Activated T-helper 9 cell treated with anti-CD3 and anti-CD28 coated beads, Interleukin-2, amount 50 U/mL, for 16 hours (primary cell): ENCODE measurements at regions not wholly inside any gene's neighbourhood (a gene's known extent, or its start where the extent isn't known, plus 50 kb on each side); places are given as distances from the start of the nearest gene placed in this dataset.

Source experiments
- DNase-seq: peaks from one replicate; pipeline ENCODE4 v3.0.0-alpha.2; 2020; ENCODE audit warnings: low read depth

DNA sequence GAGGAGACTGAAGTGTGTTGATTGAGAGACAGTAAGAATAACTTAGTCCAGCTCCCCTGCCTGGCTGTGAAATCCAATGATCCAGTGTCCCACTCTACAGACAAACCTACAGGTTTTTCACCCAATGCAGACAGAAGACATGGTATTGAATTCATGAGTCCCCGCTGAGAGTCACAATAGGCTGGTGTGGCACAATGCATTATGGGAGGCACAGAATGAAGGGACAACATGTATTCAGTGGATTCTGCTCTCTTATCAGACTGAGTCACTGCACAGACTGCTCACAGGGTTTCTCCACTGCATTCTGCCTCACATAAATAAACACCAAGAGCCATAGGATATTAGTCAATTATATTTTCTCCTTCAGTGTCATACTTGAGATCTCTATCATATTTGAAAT lies 55.2 kb upstream of the TOP3B start:
- DNase-seq = no peak

DNA sequence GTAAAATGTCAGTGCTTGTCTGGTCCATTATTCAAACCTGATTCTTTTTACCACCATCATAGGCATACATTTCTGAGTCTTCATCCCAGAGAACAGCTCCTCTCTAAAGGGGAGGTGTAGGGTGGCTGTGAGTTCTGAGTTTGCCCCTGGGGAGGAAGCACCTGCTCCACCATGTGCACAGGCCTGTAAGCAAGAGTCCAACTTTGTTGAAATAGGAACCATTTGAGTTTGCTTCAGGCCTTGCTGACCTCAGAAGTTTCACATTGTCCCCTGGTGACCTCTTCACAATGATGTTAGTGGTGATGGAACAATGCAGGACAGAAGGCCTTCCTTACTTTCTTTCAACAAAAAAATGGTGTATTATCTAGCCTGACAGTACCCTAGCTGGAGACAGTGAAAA lies 54.6 kb upstream of the TOP3B start:
- no peak for DNase-seq

DNA sequence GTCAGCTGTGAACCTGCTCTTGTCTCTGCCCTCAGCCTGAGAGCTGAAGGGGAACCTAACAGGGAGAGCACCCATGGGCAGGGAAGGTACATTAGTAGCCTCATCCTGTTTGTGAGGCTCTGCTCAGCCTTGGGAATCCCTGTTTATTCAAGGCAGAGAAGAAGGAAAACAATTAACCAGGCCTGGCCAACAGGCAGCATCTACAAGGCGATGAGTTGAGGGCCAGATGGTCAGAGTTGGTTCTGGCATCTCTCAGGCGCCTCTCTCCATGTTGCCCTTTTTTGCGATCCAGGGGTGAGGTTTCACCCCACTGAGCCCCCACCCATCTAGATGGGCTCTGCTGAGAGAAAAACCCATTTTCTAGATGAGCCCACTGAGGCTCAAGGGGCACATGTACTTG lies 54.0 kb upstream of the TOP3B start:
- no peak for DNase-seq

DNA sequence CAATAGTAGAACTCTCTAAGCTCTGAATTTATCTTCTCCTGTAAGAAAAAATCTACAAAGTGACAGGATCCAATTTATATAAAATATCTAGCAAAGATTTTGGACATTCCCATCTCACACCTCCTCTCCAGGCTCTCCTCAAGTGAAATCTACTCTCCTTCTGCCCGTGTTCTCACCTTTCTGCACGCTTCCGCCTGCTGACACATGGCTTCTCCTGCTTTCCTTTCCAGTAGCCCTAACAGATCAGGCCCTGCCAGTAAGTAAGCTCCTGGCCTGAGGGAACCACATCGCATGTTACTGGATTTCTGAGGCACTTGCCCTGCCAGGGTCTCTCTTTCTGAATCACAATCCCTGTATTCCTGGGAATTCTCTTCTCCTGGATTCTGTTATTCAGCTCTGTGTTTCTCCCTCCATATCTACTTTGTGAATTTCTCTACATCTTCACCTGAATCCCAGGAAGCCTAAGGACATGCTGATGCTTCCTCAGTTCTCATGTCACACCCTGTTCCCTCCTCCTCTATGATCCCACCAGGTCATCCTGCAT lies 53.3 kb upstream of the TOP3B start:
- no peak for DNase-seq

DNA sequence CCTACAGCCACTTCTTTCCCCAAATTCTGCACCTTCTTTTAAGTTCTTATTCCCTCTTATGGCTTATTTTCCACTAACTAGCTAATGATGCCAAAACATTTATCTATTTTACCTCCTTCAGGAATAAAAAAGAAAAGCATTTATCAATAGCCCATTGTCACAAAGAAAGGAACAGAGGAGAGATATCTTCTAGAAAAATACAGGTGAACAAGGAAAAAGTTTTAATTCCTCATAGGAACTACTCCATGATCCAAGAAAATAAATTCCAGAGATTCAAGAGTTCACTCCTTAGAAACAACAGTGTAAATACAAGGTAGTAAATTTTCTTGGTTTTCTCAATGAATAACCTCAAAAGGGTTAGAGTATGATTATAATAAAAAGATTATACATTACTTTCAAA lies 52.6 kb upstream of the TOP3B start:
- no peak for DNase-seq

DNA sequence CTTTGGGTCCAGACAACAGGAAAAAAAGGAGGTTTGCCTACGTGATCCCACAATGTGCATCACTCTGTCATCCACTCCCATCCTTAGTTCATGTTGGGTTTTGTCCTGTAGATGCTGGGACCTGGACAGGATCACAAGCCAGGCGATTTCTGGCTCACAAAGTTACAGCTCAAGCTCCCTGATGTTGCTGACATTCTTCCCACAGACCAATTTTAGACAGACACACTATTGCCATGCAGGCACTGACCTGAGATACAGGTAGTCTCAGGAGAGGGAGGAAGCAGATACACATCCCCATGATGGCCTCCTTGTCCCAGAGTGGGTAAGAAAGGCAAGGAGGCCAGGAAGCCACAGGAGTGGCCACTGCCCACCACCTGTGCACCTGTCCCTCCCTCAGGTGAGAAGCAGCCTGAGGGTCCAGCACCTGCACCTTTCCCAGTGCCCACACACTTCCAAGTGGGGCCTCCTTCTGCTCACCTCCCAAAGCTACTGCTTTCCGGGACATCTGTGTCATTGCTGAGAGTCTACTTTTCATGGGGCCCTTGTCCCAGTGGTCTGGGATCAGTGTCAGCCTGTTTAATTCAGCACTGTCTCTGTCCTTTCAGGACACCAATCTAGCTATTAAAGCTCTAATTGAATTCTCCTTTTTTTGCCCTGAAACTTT lies 52.0 kb upstream of the TOP3B start:
- no peak for DNase-seq

DNA sequence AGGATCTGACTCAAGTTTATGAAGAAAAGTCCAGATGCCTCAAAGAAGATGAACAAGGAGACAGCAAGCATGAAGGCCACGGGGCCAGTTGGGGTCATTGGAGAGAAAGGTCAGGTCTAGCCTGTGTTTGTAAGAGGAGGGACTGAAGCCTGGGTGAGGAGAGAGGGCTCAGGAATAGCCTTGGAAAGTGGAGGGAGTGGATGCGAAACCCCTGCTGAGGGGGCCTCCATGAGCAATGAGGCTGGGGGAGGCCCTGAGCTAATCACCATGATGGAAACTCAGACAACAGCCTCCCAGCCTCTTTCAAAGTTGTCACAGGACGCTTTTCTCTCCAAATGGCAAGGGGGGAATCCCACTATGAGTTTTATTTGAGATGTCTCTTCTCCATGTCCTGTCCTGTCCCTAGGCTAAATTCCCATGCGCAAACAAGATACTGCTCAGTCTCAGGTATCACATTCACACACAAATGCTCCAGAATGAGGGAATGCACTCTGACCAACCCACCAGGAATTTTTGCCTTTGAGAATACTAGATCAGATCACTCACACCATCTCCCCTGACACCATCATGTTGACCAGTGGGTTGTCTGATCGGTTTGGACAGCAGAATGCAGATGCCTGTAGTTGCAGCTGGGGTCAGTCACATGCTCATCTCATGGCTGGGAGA lies 51.3 kb upstream of the TOP3B start:
- DNase-seq = no peak

DNA sequence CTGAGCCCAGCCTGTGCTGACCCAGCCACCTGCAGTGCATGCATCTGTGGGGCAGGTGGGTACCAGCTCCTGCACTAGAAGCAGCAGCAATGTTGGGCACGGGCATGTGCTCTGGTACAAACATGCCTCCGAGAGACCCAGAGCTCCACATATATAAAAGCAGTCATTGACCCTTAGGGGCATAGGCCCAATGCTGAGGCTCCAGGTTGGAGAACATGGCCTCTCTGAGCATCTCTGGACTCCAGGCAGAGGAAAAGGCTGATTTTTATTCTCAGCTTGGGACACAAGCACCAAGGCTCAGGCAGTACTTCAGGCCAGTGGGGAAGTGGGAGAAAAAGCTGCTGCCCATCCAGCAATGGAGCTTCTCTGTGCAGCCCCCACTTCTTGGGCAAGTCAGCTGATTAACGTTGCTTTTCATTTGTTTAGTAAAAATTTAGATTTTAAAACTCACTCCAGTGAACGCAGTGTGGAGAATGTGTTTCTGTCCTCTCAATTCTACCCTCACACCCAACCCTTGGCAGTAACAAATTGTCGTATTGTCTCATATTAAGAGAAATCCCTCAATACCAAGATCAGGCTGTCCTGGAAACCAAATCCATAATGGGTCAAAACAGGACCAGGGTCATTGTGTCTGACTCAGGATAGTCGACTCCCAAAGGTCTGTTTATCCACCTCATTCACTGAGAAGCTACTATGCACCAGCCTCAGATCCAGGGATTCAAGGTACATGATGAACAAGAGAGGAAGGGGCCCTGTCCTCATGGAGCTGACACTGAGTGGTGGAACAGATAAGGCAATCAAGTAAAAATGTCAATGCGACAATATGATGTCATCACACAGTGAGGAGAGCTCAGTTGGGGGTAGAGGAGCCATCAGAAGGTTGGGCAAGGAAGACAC lies 50.6 kb upstream of the TOP3B start:
- DNase-seq = no peak

DNA sequence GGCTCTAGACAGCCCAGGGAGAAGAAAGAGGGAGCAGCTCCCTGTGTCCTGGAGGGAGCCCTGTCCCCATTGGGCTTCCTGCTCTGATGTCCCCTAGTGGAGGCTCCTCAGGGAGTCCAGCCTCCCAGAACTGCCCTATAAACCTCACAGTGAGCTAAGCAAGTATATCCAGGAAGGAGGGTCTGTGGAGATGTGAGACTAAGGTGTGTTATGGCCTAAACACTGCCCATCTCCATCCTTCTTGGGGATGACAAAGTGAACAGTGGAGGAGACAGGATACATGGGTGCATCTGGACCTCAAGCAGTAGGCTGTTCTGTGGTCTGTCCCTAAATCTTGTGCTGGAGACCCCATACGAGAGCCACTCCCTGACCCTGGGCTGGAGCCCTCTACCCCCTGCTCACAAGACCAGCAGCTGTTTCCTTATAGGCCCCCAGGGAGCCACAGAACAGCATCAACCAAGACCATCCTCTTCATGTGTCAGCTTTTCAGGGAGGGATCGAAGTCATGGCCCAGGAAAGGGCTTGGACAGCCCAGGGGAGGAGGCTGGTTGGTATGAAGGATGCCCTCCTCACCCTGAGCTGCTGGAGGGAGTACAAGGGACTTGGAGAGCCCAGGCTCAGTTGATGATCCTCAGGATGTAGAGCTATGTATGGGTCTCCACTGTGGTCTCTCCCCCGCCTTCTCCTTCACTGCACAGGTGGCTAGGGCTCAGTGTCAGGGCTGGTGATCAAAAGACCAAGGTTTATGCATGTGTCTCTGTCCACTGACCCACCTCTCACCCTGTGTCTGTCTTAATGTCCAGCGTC lies 49.7 kb upstream of the TOP3B start:
- no peak for DNase-seq
